GM23338 (cell line): ENCODE measurements at regions not wholly inside any gene's neighbourhood (a gene's known extent, or its start where the extent isn't known, plus 50 kb on each side); places are given as distances from the start of the nearest gene placed in this dataset.

Experiments
- CREB1 ChIP-seq: fragments of 250-450 bp; sonication (Bioruptor Pico); IDR thresholded peaks from 2 replicates; pipeline ENCODE4 v1.5.0; 2020; ENCODE audit warnings: low read depth, mild to moderate bottlenecking, moderate library complexity
- EZH2 ChIP-seq: fragments of 200-600 bp; sonication (generic); IDR thresholded peaks from one replicate; pipeline ENCODE4 v1.8.0; 2017; ENCODE audit warnings: antibody characterized with exemption, mild to moderate bottlenecking, low read depth; ENCODE audit not compliant: unreplicated experiment
- EZH2phosphoT487 ChIP-seq: fragments of 200-600 bp; sonication (generic); IDR thresholded peaks from one replicate; pipeline ENCODE4 v1.8.1; 2018; ENCODE audit warnings: antibody characterized with exemption; ENCODE audit not compliant: unreplicated experiment
- JUNB ChIP-seq: IDR thresholded peaks from one replicate; pipeline ENCODE4 v1.6.1; 2016; ENCODE audit warnings: antibody characterized with exemption; ENCODE audit not compliant: unreplicated experiment
- POLR2AphosphoS5 ChIP-seq: IDR thresholded peaks from 2 replicates; pipeline ENCODE4 v1.6.1; 2016; ENCODE audit warnings: antibody characterized with exemption, low read depth
- STAT1 ChIP-seq: IDR thresholded peaks from one replicate; pipeline ENCODE4 v1.6.1; 2016; ENCODE audit warnings: antibody characterized with exemption; ENCODE audit not compliant: unreplicated experiment
- ZNF114 ChIP-seq: fragments of 250-450 bp; sonication (Bioruptor Pico); IDR thresholded peaks from 2 replicates; pipeline ENCODE4 v1.5.0; 2020; ENCODE audit warnings: mild to moderate bottlenecking, moderate library complexity
- ZNF331 ChIP-seq: fragments of 250-450 bp; sonication (Bioruptor Pico); IDR thresholded peaks from 2 replicates; pipeline ENCODE4 v1.5.0; 2020; ENCODE audit warnings: low read depth, mild to moderate bottlenecking, moderate library complexity
- TF ChIP-seq, protein P1 (sequence below), 2 experiments: fragments of 200-600 bp in 1 of 2; sonication (generic) in 1 of 2; conservative IDR thresholded peaks; 2 replicates each; pipeline versions ENCODE4 v1.5.1 to v1.6.1; 2016 to 2017; ENCODE audit warnings: antibody characterized with exemption in 2 of 2, low read depth in 2 of 2, mild to moderate bottlenecking in 2 of 2, moderate library complexity in 1 of 2
- TF ChIP-seq, protein P2 (sequence below): IDR thresholded peaks from one replicate; pipeline ENCODE4 v1.6.1; 2018; ENCODE audit warnings: antibody characterized with exemption; ENCODE audit not compliant: unreplicated experiment
- TF ChIP-seq, protein P3 (sequence below): IDR thresholded peaks from 2 replicates; pipeline ENCODE4 v1.6.1; 2016; ENCODE audit warnings: antibody characterized with exemption

- TF ChIP-seq, protein P1, sequence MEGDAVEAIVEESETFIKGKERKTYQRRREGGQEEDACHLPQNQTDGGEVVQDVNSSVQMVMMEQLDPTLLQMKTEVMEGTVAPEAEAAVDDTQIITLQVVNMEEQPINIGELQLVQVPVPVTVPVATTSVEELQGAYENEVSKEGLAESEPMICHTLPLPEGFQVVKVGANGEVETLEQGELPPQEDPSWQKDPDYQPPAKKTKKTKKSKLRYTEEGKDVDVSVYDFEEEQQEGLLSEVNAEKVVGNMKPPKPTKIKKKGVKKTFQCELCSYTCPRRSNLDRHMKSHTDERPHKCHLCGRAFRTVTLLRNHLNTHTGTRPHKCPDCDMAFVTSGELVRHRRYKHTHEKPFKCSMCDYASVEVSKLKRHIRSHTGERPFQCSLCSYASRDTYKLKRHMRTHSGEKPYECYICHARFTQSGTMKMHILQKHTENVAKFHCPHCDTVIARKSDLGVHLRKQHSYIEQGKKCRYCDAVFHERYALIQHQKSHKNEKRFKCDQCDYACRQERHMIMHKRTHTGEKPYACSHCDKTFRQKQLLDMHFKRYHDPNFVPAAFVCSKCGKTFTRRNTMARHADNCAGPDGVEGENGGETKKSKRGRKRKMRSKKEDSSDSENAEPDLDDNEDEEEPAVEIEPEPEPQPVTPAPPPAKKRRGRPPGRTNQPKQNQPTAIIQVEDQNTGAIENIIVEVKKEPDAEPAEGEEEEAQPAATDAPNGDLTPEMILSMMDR (conservative IDR thresholded peaks at IDR 0.05; ENCODE audit: low read depth in 2 of 2): no peak
- no peak for TF ChIP-seq POLR2AphosphoS5
- TF ChIP-seq CREB1 (CRISPR knock-in tag): no peak
- TF ChIP-seq JUNB: no peak
- no peak for TF ChIP-seq ZNF114 (CRISPR knock-in tag)
- no peak for TF ChIP-seq ZNF331 (CRISPR knock-in tag)
- TF ChIP-seq STAT1: no peak
- no peak for TF ChIP-seq EZH2
- TF ChIP-seq, protein P2, sequence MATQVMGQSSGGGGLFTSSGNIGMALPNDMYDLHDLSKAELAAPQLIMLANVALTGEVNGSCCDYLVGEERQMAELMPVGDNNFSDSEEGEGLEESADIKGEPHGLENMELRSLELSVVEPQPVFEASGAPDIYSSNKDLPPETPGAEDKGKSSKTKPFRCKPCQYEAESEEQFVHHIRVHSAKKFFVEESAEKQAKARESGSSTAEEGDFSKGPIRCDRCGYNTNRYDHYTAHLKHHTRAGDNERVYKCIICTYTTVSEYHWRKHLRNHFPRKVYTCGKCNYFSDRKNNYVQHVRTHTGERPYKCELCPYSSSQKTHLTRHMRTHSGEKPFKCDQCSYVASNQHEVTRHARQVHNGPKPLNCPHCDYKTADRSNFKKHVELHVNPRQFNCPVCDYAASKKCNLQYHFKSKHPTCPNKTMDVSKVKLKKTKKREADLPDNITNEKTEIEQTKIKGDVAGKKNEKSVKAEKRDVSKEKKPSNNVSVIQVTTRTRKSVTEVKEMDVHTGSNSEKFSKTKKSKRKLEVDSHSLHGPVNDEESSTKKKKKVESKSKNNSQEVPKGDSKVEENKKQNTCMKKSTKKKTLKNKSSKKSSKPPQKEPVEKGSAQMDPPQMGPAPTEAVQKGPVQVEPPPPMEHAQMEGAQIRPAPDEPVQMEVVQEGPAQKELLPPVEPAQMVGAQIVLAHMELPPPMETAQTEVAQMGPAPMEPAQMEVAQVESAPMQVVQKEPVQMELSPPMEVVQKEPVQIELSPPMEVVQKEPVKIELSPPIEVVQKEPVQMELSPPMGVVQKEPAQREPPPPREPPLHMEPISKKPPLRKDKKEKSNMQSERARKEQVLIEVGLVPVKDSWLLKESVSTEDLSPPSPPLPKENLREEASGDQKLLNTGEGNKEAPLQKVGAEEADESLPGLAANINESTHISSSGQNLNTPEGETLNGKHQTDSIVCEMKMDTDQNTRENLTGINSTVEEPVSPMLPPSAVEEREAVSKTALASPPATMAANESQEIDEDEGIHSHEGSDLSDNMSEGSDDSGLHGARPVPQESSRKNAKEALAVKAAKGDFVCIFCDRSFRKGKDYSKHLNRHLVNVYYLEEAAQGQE: no peak
- no peak for TF ChIP-seq EZH2phosphoT487
- TF ChIP-seq, protein P3, sequence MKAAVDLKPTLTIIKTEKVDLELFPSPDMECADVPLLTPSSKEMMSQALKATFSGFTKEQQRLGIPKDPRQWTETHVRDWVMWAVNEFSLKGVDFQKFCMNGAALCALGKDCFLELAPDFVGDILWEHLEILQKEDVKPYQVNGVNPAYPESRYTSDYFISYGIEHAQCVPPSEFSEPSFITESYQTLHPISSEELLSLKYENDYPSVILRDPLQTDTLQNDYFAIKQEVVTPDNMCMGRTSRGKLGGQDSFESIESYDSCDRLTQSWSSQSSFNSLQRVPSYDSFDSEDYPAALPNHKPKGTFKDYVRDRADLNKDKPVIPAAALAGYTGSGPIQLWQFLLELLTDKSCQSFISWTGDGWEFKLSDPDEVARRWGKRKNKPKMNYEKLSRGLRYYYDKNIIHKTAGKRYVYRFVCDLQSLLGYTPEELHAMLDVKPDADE: no peak
These were observed 513.7 kb upstream of the WWC1 start for GRCh38 chr5:167777746-167778145.
